GM12872 (cell line): ENCODE measurements at regions not wholly inside any gene's neighbourhood (a gene's known extent, or its start where the extent isn't known, plus 50 kb on each side); places are given as distances from the start of the nearest gene placed in this dataset.

Experiments used
- CTCF ChIP-seq: IDR thresholded peaks from 3 replicates; pipeline ENCODE4 v1.5.1; 2011; ENCODE audit warnings: low read depth, mild to moderate bottlenecking, low read length, moderate library complexity; ENCODE audit not compliant: insufficient read depth

GRCh38 chr5:3317051-3317795 lies 278.4 kb upstream of the IRX1 start:
- no peak for TF ChIP-seq CTCF

GRCh38 chr5:3313569-3313968 lies 282.1 kb upstream of the IRX1 start:
- no peak for TF ChIP-seq CTCF

DNA sequence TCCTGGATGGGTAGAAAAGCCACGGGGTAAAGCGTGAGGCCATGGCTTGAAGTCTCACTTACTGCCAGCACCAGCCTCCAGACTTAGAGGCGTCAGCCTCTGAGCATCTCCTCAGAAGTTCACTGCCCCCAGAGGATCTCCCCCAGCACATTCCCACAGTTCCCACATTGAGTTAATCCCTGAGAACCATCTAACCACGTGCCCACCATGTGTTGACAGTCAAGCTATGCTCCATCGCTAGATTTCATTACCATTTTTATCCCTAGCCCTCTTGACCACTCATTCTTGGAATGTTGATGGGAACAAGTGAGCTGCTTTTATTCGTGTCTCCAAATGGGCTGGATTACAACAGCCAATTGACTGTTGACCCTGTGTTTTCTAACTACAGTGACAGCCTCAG lies 283.3 kb upstream of the IRX1 start:
- no peak for TF ChIP-seq CTCF

DNA sequence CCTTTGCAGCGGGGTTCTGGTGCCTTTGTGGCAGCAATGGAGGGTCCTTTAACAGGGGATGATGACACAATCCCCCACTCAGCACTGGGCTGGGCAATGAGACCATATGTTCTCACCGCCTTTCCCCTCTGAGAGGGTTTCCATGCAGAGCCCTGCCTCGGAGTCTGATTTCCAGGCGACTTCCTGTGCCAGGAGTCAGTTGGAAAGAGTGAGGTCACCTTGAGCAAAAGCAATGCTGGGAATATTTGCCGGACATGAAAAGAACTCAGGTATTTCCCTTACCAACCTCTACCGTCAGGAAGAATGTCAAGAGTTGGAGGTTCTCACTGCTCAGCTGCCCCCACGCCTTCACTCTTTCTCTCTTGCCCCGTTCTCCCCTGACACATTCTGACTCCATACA lies 284.2 kb upstream of the IRX1 start:
- TF ChIP-seq CTCF: no peak

DNA sequence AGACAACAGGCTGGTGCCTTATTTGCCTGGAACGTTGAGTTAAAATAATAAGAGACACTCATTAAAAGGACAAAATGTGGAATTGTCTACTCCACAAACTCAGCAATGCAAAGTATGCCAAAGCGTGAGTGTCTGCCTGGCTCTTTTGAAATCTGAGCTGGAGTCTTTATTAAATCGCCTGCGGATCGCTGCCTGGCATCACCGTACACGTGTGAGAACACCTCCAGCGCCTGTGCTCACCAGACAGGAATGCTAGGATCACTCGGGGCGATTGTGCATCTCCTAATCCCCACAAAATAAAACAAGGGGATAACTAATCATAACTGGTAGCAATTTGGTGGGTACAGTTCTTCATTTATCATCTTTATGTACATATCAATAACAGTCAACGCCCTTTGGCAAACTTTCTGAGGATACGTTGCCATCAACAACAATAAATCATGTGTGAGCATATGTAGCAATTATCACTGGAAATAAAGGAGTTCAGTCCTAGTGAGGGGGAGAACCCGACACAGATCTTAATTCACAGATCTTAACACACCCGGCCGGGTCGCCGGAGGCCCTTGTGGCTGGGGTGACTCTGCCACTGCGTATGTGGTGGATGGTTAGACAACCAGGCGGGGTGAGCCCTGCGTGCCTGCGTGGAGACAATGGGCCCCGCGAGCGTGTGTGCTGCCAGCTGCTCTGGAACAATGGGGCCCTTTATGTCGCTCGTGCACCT lies 284.9 kb upstream of the IRX1 start:
- TF ChIP-seq CTCF: no peak

DNA sequence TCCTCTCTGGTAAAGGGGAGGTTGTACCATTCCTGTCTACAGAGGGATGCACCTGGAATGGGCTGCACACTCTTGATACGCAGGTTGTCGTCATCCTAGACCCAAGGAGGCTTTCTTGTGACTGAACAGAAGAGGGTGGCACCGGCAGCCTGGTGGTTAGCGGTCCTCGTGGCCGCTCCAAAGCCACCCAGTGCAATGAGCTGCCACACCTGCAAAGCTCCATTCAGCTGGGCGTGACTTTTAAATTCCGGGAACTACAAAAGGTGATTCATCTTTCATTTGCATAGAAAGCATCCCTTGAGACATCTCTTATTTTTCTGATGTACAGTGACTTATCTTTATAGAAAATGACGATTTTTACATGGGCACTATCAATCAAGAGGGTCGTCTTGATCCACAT lies 286.1 kb upstream of the IRX1 start:
- no peak for TF ChIP-seq CTCF

- TF ChIP-seq CTCF: no peak
These were observed 287.5 kb upstream of the IRX1 start for GRCh38 chr5:3307982-3308621.
